Neuronal stem cell (in vitro differentiated cells): ENCODE measurements at regions not wholly inside any gene's neighbourhood (a gene's known extent, or its start where the extent isn't known, plus 50 kb on each side); places are given as distances from the start of the nearest gene placed in this dataset.
"Not testable (repeated sequence)": the region's sequence is repeated elsewhere in the genome, so short reads cannot be mapped to it uniquely, and the experiment has no call there.

Experiments used
- DNase-seq: peaks from one replicate; pipeline ENCODE4 v3.0.0-alpha.2; 2013; ENCODE audit warnings: low spot score
- H2AFZ ChIP-seq: one replicate; pipeline ENCODE4 v1.6.1; 2013; ENCODE audit warnings: mild to moderate bottlenecking, low read length, inconsistent platforms
- H2AK5ac ChIP-seq: 2 replicates; pipeline ENCODE4 v1.6.1; 2013; ENCODE audit warnings: low read depth, mild to moderate bottlenecking, inconsistent platforms, low read length, moderate library complexity, mixed read lengths
- H2BK120ac ChIP-seq: 2 replicates; pipeline ENCODE4 v1.6.1; 2013; ENCODE audit warnings: low read depth, mild to moderate bottlenecking, inconsistent platforms, low read length, moderate library complexity, mixed read lengths
- H2BK12ac ChIP-seq: one replicate; pipeline ENCODE4 v1.6.1; 2013; ENCODE audit warnings: low read length, inconsistent platforms
- H2BK15ac ChIP-seq: 2 replicates; pipeline ENCODE4 v1.6.1; 2013; ENCODE audit warnings: mild to moderate bottlenecking, low read length, inconsistent platforms, mixed read lengths
- H2BK5ac ChIP-seq: one replicate; pipeline ENCODE4 v1.6.1; 2013; ENCODE audit warnings: inconsistent platforms, mild to moderate bottlenecking, low read length, moderate library complexity
- H3K14ac ChIP-seq: one replicate; pipeline ENCODE4 v1.6.1; 2013; ENCODE audit warnings: low read length, inconsistent platforms
- H3K18ac ChIP-seq: 2 replicates; pipeline ENCODE4 v1.6.1; 2013; ENCODE audit warnings: low read length, inconsistent platforms
- H3K23ac ChIP-seq: 2 replicates; pipeline ENCODE4 v1.6.1; 2013; ENCODE audit warnings: low read depth, mild to moderate bottlenecking, mixed read lengths, low read length, inconsistent platforms; ENCODE audit not compliant: poor library complexity
- H3K27ac ChIP-seq: replicated peaks from 3 replicates; pipeline ENCODE4 v1.5.1; 2013; ENCODE audit warnings: low read length, inconsistent platforms
- H3K27me3 ChIP-seq, 3 experiments: 2 replicates each; pipeline ENCODE4 v1.6.1; 2013; ENCODE audit warnings: low read length in 3 of 3, mild to moderate bottlenecking in 2 of 3, inconsistent platforms in 1 of 3, low read depth in 1 of 3, mixed read lengths in 1 of 3, moderate library complexity in 1 of 3; ENCODE audit not compliant: control insufficient read depth in 3 of 3, insufficient read depth in 3 of 3
- H3K36me3 ChIP-seq, 2 donors: replicated peaks in 1 of 2; 2 replicates each; pipeline ENCODE4 v1.6.1; 2013; ENCODE audit warnings: low read length in 2 of 2; ENCODE audit not compliant: control insufficient read depth in 2 of 2, insufficient read depth in 2 of 2
- H3K4ac ChIP-seq: 2 replicates; pipeline ENCODE4 v1.6.1; 2013; ENCODE audit warnings: inconsistent platforms, mild to moderate bottlenecking, low read length, moderate library complexity
- H3K4me1 ChIP-seq, 2 donors: 1 replicate in 1 of 2; 2 replicates in 1 of 2; pipeline ENCODE4 v1.6.1; 2013; ENCODE audit warnings: low read length in 2 of 2, low read depth in 1 of 2; ENCODE audit not compliant: control insufficient read depth in 2 of 2, insufficient read depth in 1 of 2
- H3K4me2 ChIP-seq: one replicate; pipeline ENCODE4 v1.6.1; 2013; ENCODE audit warnings: mild to moderate bottlenecking, low read length, inconsistent platforms; ENCODE audit not compliant: insufficient read depth, poor library complexity, severe bottlenecking
- H3K4me3 ChIP-seq, 2 donors: 2 replicates each; pipeline ENCODE4 v1.5.1; 2013; ENCODE audit warnings: low read length in 2 of 2, mild to moderate bottlenecking in 2 of 2, inconsistent platforms in 1 of 2, moderate library complexity in 1 of 2
- H3K79me1 ChIP-seq: one replicate; pipeline ENCODE4 v1.6.1; 2013; ENCODE audit warnings: low read depth, mild to moderate bottlenecking, inconsistent platforms, low read length, moderate library complexity
- H3K9ac ChIP-seq: one replicate; pipeline ENCODE4 v1.6.1; 2013; ENCODE audit warnings: mild to moderate bottlenecking, low read depth, low read length, inconsistent platforms; ENCODE audit not compliant: poor library complexity
- H3K9me3 ChIP-seq, 2 donors: replicated peaks in 1 of 2; 2 replicates each; pipeline versions ENCODE3 to v1.6.1; 2013; ENCODE audit warnings: low read length in 2 of 2, mild to moderate bottlenecking in 2 of 2, inconsistent platforms in 1 of 2, low read depth in 1 of 2, mixed read lengths in 1 of 2, moderate library complexity in 1 of 2; ENCODE audit not compliant: control insufficient read depth in 2 of 2, insufficient read depth in 1 of 2
- H4K8ac ChIP-seq: one replicate; pipeline ENCODE4 v1.6.1; 2013; ENCODE audit warnings: low read depth, mild to moderate bottlenecking, inconsistent platforms, low read length, moderate library complexity
- H4K91ac ChIP-seq: one replicate; pipeline ENCODE4 v1.6.1; 2013; ENCODE audit warnings: low read length, low read depth, mild to moderate bottlenecking, inconsistent platforms; ENCODE audit not compliant: poor library complexity
- WGBS, 2 donors: extraction: QIAGEN DNeasy Blood & Tissue Kit; methylation state at CpG; one replicate each; pipeline ENCODE4 v1.1.7; 2013; ENCODE audit warnings: missing lambda C conversion rate in 2 of 2, mixed read lengths in 1 of 2; ENCODE audit not compliant: insufficient read length in 2 of 2, insufficient replicate concordance in 1 of 2; ENCODE audit errors: extremely low coverage in 2 of 2; 5-methylcytosine and 5-hydroxymethylcytosine counted together

DNA sequence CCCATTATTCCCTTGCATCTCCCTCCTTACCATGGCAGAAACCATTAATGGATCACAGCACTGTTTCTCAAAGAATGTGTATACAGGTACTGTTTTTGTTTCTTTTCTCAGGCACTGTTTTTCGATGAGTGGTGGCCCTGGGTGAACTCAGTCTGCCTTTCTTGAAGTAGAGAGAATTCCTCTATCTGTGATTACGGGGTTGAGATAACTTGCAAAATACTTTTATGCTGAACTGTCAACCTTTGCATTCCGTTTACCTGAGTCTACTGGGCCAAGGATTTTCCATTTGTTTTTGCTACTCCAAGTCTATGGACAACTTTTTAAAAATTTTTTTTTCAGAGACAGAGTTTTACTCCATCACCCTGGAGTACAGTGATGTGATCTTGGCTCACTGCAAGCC lies 82.7 kb upstream of the CLINT1 start:
- Histone ChIP-seq H3K23ac (no peak overlapping the region), H3K4me1 (no peaks in the 10 kb centered on the region), H3K4me3 (no peak overlapping the region), H3K27ac (no peak overlapping the region), H3K9ac (no peak overlapping the region), H2AK5ac (no peak overlapping the region), H4K91ac (no peak overlapping the region), H2BK120ac (no peak overlapping the region), H3K4me2 (no peak overlapping the region), H2BK15ac (no peak overlapping the region), H2BK5ac (no peak overlapping the region), H4K8ac (no peak overlapping the region), H3K27me3 (peaks cover 0 to 8% (median 0%) of the 10 kb centered on the region in 3 experiments), H3K79me1 (no peaks in the 10 kb centered on the region), H3K4ac (no peak overlapping the region), H2BK12ac (no peak overlapping the region), H3K14ac (no peak overlapping the region), H2AFZ (no peak overlapping the region), H3K18ac (no peak overlapping the region), H3K36me3 (no peaks in the 10 kb centered on the region), H3K9me3 (no peaks in the 10 kb centered on the region)
- no CpG with 5 or more reads among the region's 3 CpGs for WGBS, 2 donors
- no peak for DNase-seq

- H4K91ac ChIP-seq, H3K18ac ChIP-seq, H2AK5ac ChIP-seq, H3K79me1 ChIP-seq, H2BK12ac ChIP-seq, H2AFZ ChIP-seq, H4K8ac ChIP-seq, H2BK5ac ChIP-seq, H3K9ac ChIP-seq, H3K23ac ChIP-seq, H3K4me1 ChIP-seq, H3K4me3 ChIP-seq, H3K14ac ChIP-seq, H2BK15ac ChIP-seq, H3K4ac ChIP-seq, H3K27me3 ChIP-seq, H3K27ac ChIP-seq, H3K9me3 ChIP-seq, H3K4me2 ChIP-seq, H3K36me3 ChIP-seq, DNase-seq, H2BK120ac ChIP-seq: not testable (repeated sequence)
- WGBS, 2 donors = no CpG with 5 or more reads among the region's 6 CpGs
These were observed 79.2 kb upstream of the CLINT1 start for GRCh38 chr5:157938101-157938500.

DNA sequence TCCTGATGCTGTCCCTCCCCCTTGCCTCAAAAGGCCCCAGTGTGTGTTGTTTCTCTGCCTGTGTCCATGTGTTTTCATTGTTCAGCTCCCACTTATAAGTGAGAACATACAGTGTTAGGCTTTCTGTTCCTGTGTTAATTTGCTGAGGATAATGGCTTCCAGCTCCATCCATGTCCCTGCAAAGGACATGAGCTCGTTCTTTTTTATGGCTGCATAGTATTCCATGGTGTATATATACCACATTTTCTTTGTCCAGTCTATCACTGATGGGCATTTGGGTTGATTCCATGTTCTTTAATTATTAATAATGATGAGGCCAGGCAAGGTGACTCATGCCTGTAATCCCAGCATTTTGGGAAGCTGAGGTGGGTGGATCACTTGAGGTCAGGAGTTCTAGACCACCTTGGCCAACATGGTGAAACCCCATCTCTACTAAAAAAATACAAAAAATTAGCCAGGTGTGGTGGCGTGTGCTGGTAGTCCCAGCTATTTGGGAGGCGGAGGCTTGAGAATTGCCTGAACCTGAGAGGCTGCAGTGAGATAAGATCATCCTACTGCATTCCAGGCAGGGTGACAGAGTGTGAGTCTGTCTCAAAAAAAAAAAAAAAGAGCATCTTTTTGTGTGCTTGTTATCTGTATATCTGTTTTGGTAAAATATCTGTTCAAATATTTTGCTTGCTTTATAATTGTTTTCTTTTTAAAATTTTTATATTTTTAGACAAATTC lies 78.0 kb upstream of the CLINT1 start:
- WGBS, 2 donors = no CpG with 5 or more reads among the region's 3 CpGs
- not testable (repeated sequence) for H2AK5ac ChIP-seq, H3K4ac ChIP-seq, H3K27ac ChIP-seq, H3K27me3 ChIP-seq, H2BK12ac ChIP-seq, H3K36me3 ChIP-seq, H4K91ac ChIP-seq, H3K4me2 ChIP-seq, H3K9ac ChIP-seq, H2BK15ac ChIP-seq, H2BK5ac ChIP-seq, H2AFZ ChIP-seq, H3K79me1 ChIP-seq, DNase-seq, H3K4me3 ChIP-seq, H3K14ac ChIP-seq, H3K9me3 ChIP-seq, H4K8ac ChIP-seq, H3K18ac ChIP-seq, H2BK120ac ChIP-seq, H3K23ac ChIP-seq, H3K4me1 ChIP-seq

- Histone ChIP-seq H2BK12ac (no peak overlapping the region), H3K23ac (no peak overlapping the region), H3K14ac (no peak overlapping the region), H3K4ac (no peak overlapping the region), H3K79me1 (no peaks in the 10 kb centered on the region), H2BK120ac (no peak overlapping the region), H3K9ac (no peak overlapping the region), H3K27ac (no peak overlapping the region), H3K4me1 (no peaks in the 10 kb centered on the region), H3K4me3 (no peak overlapping the region), H3K9me3 (peaks cover 0 to 1% of the 10 kb centered on the region in 2 donors), H3K4me2 (no peak overlapping the region), H2BK15ac (no peak overlapping the region), H3K36me3 (no peaks in the 10 kb centered on the region), H3K18ac (no peak overlapping the region), H2AFZ (no peak overlapping the region), H4K8ac (no peak overlapping the region), H2BK5ac (no peak overlapping the region), H4K91ac (no peak overlapping the region), H2AK5ac (no peak overlapping the region), H3K27me3 (no peaks in the 10 kb centered on the region)
- WGBS, 2 donors = no CpG with 5 or more reads among the region's 3 CpGs
- DNase-seq = no peak
These were observed 75.7 kb upstream of the CLINT1 start for GRCh38 chr5:157934600-157934999.
